T-cell (primary cell): ENCODE measurements at regions not wholly inside any gene's neighbourhood (a gene's known extent, or its start where the extent isn't known, plus 50 kb on each side); places are given as distances from the start of the nearest gene placed in this dataset.

ENCODE experiments used
- ATAC-seq, 4 experiments: fragments of 200-7000 bp in 3 of 4; fragments of 150-1000 bp in 1 of 4; cut with Tn5 transposase; replicated peaks in 1 of 4; 1 replicate in 3 of 4; 2 replicates in 1 of 4; pipeline ENCODE4 v1.10.0; 2021; ENCODE audit warnings: moderate library complexity in 3 of 4, mild to moderate bottlenecking in 2 of 4, moderate number of reproducible peaks in 1 of 4
- CTCF ChIA-PET, 2 donors: fragments of 300-600 bp; sonication (Branson Sonifier 250); formaldehyde crosslinking; loops; one replicate each; lab custom pipeline; 2022; ENCODE audit warnings: antibody characterized with exemption in 2 of 2; lab: Charles Lee
- POLR2A ChIA-PET, 2 donors: fragments of 300-600 bp; sonication (Branson Sonifier 250); formaldehyde crosslinking; loops; one replicate each; lab custom pipeline; 2022; ENCODE audit warnings: antibody characterized with exemption in 2 of 2; lab: Charles Lee
- DNase-seq, 35 experiments: peaks; one replicate each; pipeline versions ENCODE4 v3.0.0 to v3.0.0-alpha.2; 2013 to 2023
- H3K27ac ChIP-seq: one replicate; pipeline ENCODE4 v1.5.1; 2013; ENCODE audit warnings: low read length
- H3K27me3 ChIP-seq, 2 experiments: replicated peaks in 1 of 2; 1 replicate in 1 of 2; 2 replicates in 1 of 2; pipeline versions ENCODE4 v1.6.1 to v1.7.0; 2013; ENCODE audit warnings: low read length in 1 of 2, mixed read lengths in 1 of 2; ENCODE audit not compliant: control insufficient read depth in 2 of 2, insufficient read depth in 2 of 2; ENCODE audit errors: extremely low read depth in 1 of 2
- H3K36me3 ChIP-seq, 2 donors: 1 replicate in 1 of 2; 2 replicates in 1 of 2; pipeline versions ENCODE4 v1.6.1 to v1.7.0; 2013; ENCODE audit warnings: low read length in 1 of 2; ENCODE audit not compliant: control insufficient read depth in 2 of 2, insufficient read depth in 1 of 2; ENCODE audit errors: extremely low read depth in 1 of 2
- H3K4me1 ChIP-seq, 2 experiments: 1 replicate in 1 of 2; 2 replicates in 1 of 2; pipeline versions ENCODE4 v1.6.1 to v1.7.0; 2013; ENCODE audit warnings: low read length in 2 of 2, mixed read lengths in 1 of 2; ENCODE audit not compliant: insufficient read depth in 2 of 2, control insufficient read depth in 1 of 2; ENCODE audit errors: extremely low read depth in 1 of 2
- H3K4me3 ChIP-seq, 2 donors: 1 replicate in 1 of 2; 2 replicates in 1 of 2; pipeline versions ENCODE4 v1.5.1 to v1.7.0; 2013; ENCODE audit warnings: mild to moderate bottlenecking in 2 of 2, low read length in 1 of 2, moderate library complexity in 1 of 2; ENCODE audit not compliant: control insufficient read depth in 1 of 2; ENCODE audit errors: extremely low read depth in 1 of 2
- H3K9me3 ChIP-seq: 2 replicates; pipeline ENCODE4 v1.7.0; 2013
- H3K27ac Mint-ChIP-seq, 2 donors: one replicate each; pipeline ENCODE4 v1.8.0; 2020 to 2021; ENCODE audit warnings: mild to moderate bottlenecking in 2 of 2, mixed read lengths in 2 of 2
- H3K27me3 Mint-ChIP-seq, 2 donors: one replicate each; pipeline ENCODE4 v1.8.0; 2021 to 2022; ENCODE audit warnings: mixed read lengths in 2 of 2
- H3K36me3 Mint-ChIP-seq: one replicate; pipeline ENCODE4 v1.8.0; 2021; ENCODE audit warnings: mixed read lengths
- H3K4me1 Mint-ChIP-seq, 3 donors: one replicate each; pipeline ENCODE4 v1.8.0; 2020 to 2022; ENCODE audit warnings: mixed read lengths in 3 of 3, mild to moderate bottlenecking in 1 of 3
- H3K4me3 Mint-ChIP-seq, 3 donors: one replicate each; pipeline ENCODE4 v1.8.0; 2020 to 2022; ENCODE audit warnings: mild to moderate bottlenecking in 3 of 3, mixed read lengths in 3 of 3, moderate library complexity in 3 of 3
- H3K9me3 Mint-ChIP-seq, 3 donors: one replicate each; pipeline ENCODE4 v1.8.0; 2020 to 2022; ENCODE audit warnings: mixed read lengths in 3 of 3
- WGBS: methylation state at CpG from one replicate; pipeline ENCODE4 v1.1.5; 2013; ENCODE audit warnings: missing lambda C conversion rate; ENCODE audit not compliant: insufficient coverage; 5-methylcytosine and 5-hydroxymethylcytosine counted together

DNA sequence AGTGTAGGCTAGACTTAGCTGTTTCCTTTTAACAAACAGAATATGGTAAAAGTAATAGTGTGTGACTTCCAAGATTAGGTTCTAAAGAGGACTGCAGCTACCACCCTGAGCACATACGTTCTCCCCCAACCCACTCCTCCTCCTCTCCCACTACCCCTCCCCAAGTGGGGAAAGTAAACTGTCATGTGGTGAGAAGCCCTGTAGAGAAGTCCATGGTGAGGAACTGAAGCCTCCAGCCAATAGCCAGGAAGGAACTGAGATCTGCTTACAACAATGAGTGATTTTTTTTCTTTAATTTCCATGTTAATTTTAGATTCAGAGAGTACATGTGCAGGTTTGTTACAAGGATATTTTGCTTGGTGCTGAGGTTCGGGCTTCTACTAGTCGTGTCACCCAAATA is 57.0 kb upstream of the EGLN3 start:
- no peaks in the 10 kb centered on the region for H3K27me3 Mint-ChIP-seq
- ChIA-PET CTCF (no interaction called here), POLR2A (no interaction called here)
- H3K4me3 Mint-ChIP-seq = no peak overlapping the region
- no peak overlapping the region for H3K4me3 ChIP-seq
- H3K9me3 ChIP-seq = no peaks in the 10 kb centered on the region
- H3K27me3 ChIP-seq = no peaks in the 10 kb centered on the region
- H3K4me1 ChIP-seq = peaks cover 2 to 9% of the 10 kb centered on the region in 2 experiments
- WGBS = no CpG with 5 or more reads among the region's 3 CpGs
- H3K36me3 ChIP-seq = no peaks in the 10 kb centered on the region
- H3K9me3 Mint-ChIP-seq = peaks cover 0 to 9% (median 0%) of the 10 kb centered on the region in 3 donors
- no peak overlapping the region for H3K27ac ChIP-seq
- H3K4me1 Mint-ChIP-seq = peaks cover 6 to 12% (median 10%) of the 10 kb centered on the region in 3 donors
- H3K36me3 Mint-ChIP-seq = peaks cover 7% of the 10 kb centered on the region
- ATAC-seq = no peak
- no peak overlapping the region for H3K27ac Mint-ChIP-seq
- DNase-seq = no peak

DNA sequence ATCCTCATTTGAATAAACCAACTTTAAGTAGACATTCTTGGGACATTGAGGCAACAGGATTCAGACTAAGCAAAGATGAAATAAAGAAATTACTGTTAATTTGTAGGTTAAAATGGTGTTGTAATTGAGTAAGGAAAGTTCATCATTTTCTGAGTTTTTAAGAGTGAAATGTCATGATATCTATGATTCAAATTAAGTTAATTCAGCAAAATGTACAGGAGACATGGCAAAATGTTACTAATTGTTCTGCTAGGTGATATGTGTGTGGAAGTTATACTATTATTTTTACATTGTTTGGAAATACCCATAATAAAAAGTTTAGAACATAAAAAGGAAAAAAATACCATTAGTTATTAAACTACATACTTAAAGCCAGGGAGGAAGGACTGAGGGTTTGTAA is 55.0 kb upstream of the EGLN3 start:
- Mint-ChIP-seq H3K27me3 (no peaks in the 10 kb centered on the region), H3K4me1 (peaks cover 0 to 5% (median 0%) of the 10 kb centered on the region in 3 donors), H3K4me3 (no peak overlapping the region), H3K36me3 (peaks cover 14% of the 10 kb centered on the region), H3K27ac (no peak overlapping the region), H3K9me3 (peaks cover 0 to 5% (median 0%) of the 10 kb centered on the region in 3 donors)
- Histone ChIP-seq H3K27ac (no peak overlapping the region), H3K36me3 (no peaks in the 10 kb centered on the region), H3K9me3 (no peaks in the 10 kb centered on the region), H3K4me1 (no peaks in the 10 kb centered on the region), H3K4me3 (no peak overlapping the region), H3K27me3 (no peaks in the 10 kb centered on the region)
- no peak for ATAC-seq
- no peak for DNase-seq
- ChIA-PET CTCF (interaction anchor here in 1 of 2 donors (0.6 kb wide), 1 partner anchor 165 kb away, joined by 3 read pairs; no protein-coding TSS in a partner anchor), POLR2A (no interaction called here)

DNA sequence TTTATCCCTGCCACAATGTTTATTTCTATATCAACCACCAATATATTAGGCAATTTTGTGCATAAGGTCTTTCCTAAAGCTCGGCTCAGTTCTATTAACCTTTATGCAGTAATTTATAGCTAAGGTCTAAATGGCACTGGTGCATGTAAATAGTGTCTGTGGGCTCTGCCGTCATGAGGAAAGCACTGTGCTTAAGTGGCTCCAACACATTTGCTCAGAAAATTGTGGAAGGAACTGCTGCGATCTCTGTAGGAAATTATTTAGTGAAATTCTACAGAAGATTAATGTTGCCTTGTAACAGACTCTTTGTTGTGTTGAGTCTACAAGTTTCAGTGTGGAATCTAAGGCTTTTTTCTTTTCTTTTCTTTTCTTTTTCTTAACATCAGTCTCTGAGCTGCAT is 54.0 kb upstream of the EGLN3 start:
- ChIA-PET POLR2A (no interaction called here), CTCF (no interaction called here)
- Mint-ChIP-seq H3K27ac (no peak overlapping the region), H3K9me3 (no peaks in the 10 kb centered on the region), H3K4me1 (peaks cover 0 to 5% (median 0%) of the 10 kb centered on the region in 3 donors), H3K36me3 (peaks cover 11% of the 10 kb centered on the region), H3K4me3 (no peak overlapping the region), H3K27me3 (no peaks in the 10 kb centered on the region)
- no peaks in the 10 kb centered on the region for H3K27me3 ChIP-seq
- H3K36me3 ChIP-seq = no peaks in the 10 kb centered on the region
- no peaks in the 10 kb centered on the region for H3K9me3 ChIP-seq
- no peak overlapping the region for H3K27ac ChIP-seq
- WGBS = 100% methylated on average over 1 of the region's 3 CpGs
- DNase-seq = no peak
- no peak for ATAC-seq
- no peak overlapping the region for H3K4me3 ChIP-seq
- H3K4me1 ChIP-seq = no peaks in the 10 kb centered on the region

DNA sequence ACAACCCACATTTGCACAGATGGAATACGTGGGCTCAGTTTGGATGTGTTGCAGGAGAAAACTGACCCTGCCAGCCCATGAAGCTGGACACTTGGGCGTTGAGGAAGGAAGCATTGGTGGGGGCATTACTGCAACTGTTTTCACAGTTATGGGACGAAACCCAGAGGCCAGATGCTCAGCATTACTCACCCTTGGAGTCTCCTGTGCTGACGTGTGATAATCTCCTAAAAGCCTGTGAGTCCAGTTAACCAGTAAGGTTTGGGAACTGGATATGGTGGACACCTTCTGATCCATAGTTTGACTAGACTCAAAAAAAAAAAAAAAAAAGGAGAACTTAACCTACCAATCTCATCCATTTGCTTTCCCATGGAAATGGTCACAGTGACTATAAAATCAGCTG is 52.8 kb upstream of the EGLN3 start:
- ChIA-PET CTCF (no interaction called here), POLR2A (no interaction called here)
- ATAC-seq = no peak
- Histone ChIP-seq H3K36me3 (no peaks in the 10 kb centered on the region), H3K9me3 (no peaks in the 10 kb centered on the region), H3K27ac (no peak overlapping the region), H3K27me3 (no peaks in the 10 kb centered on the region), H3K4me1 (no peaks in the 10 kb centered on the region), H3K4me3 (no peak overlapping the region)
- H3K27me3 Mint-ChIP-seq = no peaks in the 10 kb centered on the region
- no peak for DNase-seq
- H3K4me3 Mint-ChIP-seq = no peak overlapping the region
- no peak overlapping the region for H3K27ac Mint-ChIP-seq
- H3K9me3 Mint-ChIP-seq = no peaks in the 10 kb centered on the region
- peaks cover 0 to 5% (median 0%) of the 10 kb centered on the region in 3 donors for H3K4me1 Mint-ChIP-seq
- peaks cover 11% of the 10 kb centered on the region for H3K36me3 Mint-ChIP-seq
- WGBS = 50% methylated on average over 2 of the region's 4 CpGs

DNA sequence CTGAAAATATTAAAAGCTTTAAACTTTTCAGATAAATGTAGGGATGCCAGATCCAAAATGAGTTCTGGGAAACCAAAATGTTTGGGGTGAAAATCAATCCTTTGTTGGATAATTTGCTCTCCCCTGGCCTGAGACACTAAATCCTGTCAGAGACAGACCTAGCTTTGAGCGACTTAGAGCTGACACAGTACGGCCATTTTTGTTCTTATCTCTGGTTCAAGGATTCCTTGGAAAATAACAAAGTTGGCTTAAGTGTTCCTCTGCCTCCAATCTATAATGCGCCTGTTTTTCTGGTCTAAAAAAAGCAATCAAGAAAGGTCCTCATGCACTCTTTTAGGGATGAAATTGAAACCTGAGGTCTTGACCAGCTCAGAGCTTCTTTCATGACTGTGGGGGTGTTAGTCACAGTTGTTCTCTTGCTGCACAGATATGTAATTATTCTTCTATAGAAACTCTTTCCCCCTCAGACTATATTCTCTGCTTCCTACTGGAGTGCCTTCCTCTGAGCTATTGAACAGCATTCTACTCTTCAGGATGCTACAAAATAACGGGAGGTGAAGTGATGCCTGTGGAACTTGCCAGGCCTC is 52.3 kb upstream of the EGLN3 start:
- ATAC-seq = no peak
- Mint-ChIP-seq H3K9me3 (no peaks in the 10 kb centered on the region), H3K4me1 (peaks cover 0 to 5% (median 0%) of the 10 kb centered on the region in 3 donors), H3K27ac (no peak overlapping the region), H3K27me3 (no peaks in the 10 kb centered on the region), H3K4me3 (no peak overlapping the region), H3K36me3 (peaks cover 14% of the 10 kb centered on the region)
- CTCF ChIA-PET = no interaction called here
- Histone ChIP-seq H3K4me3 (no peak overlapping the region), H3K4me1 (no peaks in the 10 kb centered on the region), H3K27me3 (no peaks in the 10 kb centered on the region), H3K27ac (no peak overlapping the region), H3K36me3 (no peaks in the 10 kb centered on the region), H3K9me3 (no peaks in the 10 kb centered on the region)
- POLR2A ChIA-PET = no interaction called here
- 100% methylated on average over 1 of the region's 4 CpGs for WGBS
- DNase-seq = no peak
